Ovary (tissue), 7 donors: ENCODE measurements at regions not wholly inside any gene's neighbourhood (a gene's known extent, or its start where the extent isn't known, plus 50 kb on each side); places are given as distances from the start of the nearest gene placed in this dataset.

Experiments
- DNase-seq, 5 donors: peaks; one replicate each; pipeline ENCODE4 v3.0.0-alpha.2; 2019 to 2020
- H3K27ac ChIP-seq, 2 donors: fragments of 200-600 bp; one replicate each; pipeline versions ENCODE4 v1.5.1 to v1.8.0; 2019 to 2022
- H3K27me3 ChIP-seq: fragments of 200-600 bp; one replicate; pipeline ENCODE4 v1.8.0; 2022
- H3K36me3 ChIP-seq: fragments of 200-600 bp; sonication (generic); one replicate; pipeline ENCODE4 v1.5.1; 2019
- H3K4me1 ChIP-seq: one replicate; pipeline ENCODE4 v1.8.1; 2013; ENCODE audit warnings: mild to moderate bottlenecking, moderate library complexity; ENCODE audit not compliant: insufficient read depth
- H3K4me3 ChIP-seq: fragments of 200-600 bp; sonication (generic); one replicate; pipeline ENCODE4 v1.5.1; 2017
- H3K9me3 ChIP-seq, 2 donors: fragments of 200-600 bp in 1 of 2; sonication (generic) in 1 of 2; one replicate each; pipeline versions ENCODE4 v1.5.1 to v1.8.1; 2013 to 2019; ENCODE audit warnings: mild to moderate bottlenecking in 1 of 2, moderate library complexity in 1 of 2
- EP300 ChIP-seq: sonication (generic); formaldehyde crosslinking; IDR thresholded peaks from one replicate; pipeline ENCODE4 v1.6.1; 2017; ENCODE audit warnings: antibody characterized with exemption
- POLR2A ChIP-seq: fragments of 450-650 bp; IDR thresholded peaks from one replicate; pipeline ENCODE4 v1.6.1; 2017; ENCODE audit warnings: antibody characterized with exemption, mild to moderate bottlenecking, moderate library complexity
- WGBS, 3 donors: extraction: QIAGEN DNeasy Blood & Tissue Kit in 1 of 3; methylation state at CpG; one replicate each; pipeline versions ENCODE4 v1.1.5 to v1.1.7; 2013 to 2017; 5-methylcytosine and 5-hydroxymethylcytosine counted together
- intact Hi-C, 4 donors: fragments of 100-400 bp; cut with DNase I; formaldehyde crosslinking; loops; one replicate each; pipeline versions ENCODE4 v1.11.0 to v1.15.1; 2022 to 2023
- TF ChIP-seq, protein P1 (sequence below), 3 donors: fragments of 450-650 bp in 2 of 3; fragments of 200-600 bp in 1 of 3; IDR thresholded peaks; one replicate each; pipeline versions ENCODE4 v1.5.1 to v1.8.0; 2016 to 2022; ENCODE audit warnings: antibody characterized with exemption in 3 of 3, mild to moderate bottlenecking in 1 of 3
- donor health status: DM: no; HTN: no; CAD: no; lungs with moderate emphysema.
- donor health status: DM: no; HTN: no; CAD: no.
- donor health status: Bipolar disorder and iron deficiency.
- donor health status: DM: no; HTN: no; CAD: no.
- donor health status: DM: yes; HTN: yes; CAD: no.

- intact Hi-C loops, result no loop called here
- Histone ChIP-seq H3K27me3 (no peaks in the 10 kb centered on the region), H3K4me3 (peak overlapping the region; percentile 11), H3K9me3 (no peaks in the 10 kb centered on the region), H3K4me1 (peaks cover 4% of the 10 kb centered on the region), H3K36me3 (no peaks in the 10 kb centered on the region), H3K27ac (peak overlapping the region; percentile 18 to 73)
- 9 to 14% (median 11%) methylated on average over 10 of the region's 10 CpGs for WGBS, 3 donors
- peak; percentile 33 to 51 (median 42) for DNase-seq
- TF ChIP-seq, protein P1, sequence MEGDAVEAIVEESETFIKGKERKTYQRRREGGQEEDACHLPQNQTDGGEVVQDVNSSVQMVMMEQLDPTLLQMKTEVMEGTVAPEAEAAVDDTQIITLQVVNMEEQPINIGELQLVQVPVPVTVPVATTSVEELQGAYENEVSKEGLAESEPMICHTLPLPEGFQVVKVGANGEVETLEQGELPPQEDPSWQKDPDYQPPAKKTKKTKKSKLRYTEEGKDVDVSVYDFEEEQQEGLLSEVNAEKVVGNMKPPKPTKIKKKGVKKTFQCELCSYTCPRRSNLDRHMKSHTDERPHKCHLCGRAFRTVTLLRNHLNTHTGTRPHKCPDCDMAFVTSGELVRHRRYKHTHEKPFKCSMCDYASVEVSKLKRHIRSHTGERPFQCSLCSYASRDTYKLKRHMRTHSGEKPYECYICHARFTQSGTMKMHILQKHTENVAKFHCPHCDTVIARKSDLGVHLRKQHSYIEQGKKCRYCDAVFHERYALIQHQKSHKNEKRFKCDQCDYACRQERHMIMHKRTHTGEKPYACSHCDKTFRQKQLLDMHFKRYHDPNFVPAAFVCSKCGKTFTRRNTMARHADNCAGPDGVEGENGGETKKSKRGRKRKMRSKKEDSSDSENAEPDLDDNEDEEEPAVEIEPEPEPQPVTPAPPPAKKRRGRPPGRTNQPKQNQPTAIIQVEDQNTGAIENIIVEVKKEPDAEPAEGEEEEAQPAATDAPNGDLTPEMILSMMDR (IDR thresholded peaks at IDR 0.05), result no peak
- TF ChIP-seq POLR2A (no peak), EP300 (no peak)
These were observed 661.2 kb upstream of the NR2F2 start for GRCh38 chr15:95669146-95669922.

- DNase-seq, result no peak
- TF ChIP-seq EP300 (no peak), POLR2A (no peak)
- TF ChIP-seq, protein P1 (IDR thresholded peaks at IDR 0.05), result no peak
- no peaks in the 10 kb centered on the region for H3K4me1 ChIP-seq
- H3K27ac ChIP-seq, result no peak overlapping the region
- H3K36me3 ChIP-seq, result no peaks in the 10 kb centered on the region
- intact Hi-C loops, result no loop called here
- no peaks in the 10 kb centered on the region for H3K9me3 ChIP-seq
- H3K4me3 ChIP-seq, result no peak overlapping the region
- H3K27me3 ChIP-seq, result no peaks in the 10 kb centered on the region
- WGBS, 3 donors, result 98 to 99% (median 98%) methylated on average over 4 of the region's 4 CpGs
These were observed 656.5 kb upstream of the NR2F2 start for GRCh38 chr15:95674031-95674430.

GRCh38 chr15:95676500-95676899 lies 654.0 kb upstream of the NR2F2 start:
- TF ChIP-seq EP300 (no peak), POLR2A (no peak)
- TF ChIP-seq, protein P1 (IDR thresholded peaks at IDR 0.05), result no peak
- intact Hi-C loops, result no loop called here
- 54 to 63% (median 61%) methylated on average over 3 of the region's 3 CpGs for WGBS, 3 donors
- Histone ChIP-seq H3K4me3 (no peak overlapping the region), H3K9me3 (no peaks in the 10 kb centered on the region), H3K36me3 (no peaks in the 10 kb centered on the region), H3K4me1 (no peaks in the 10 kb centered on the region), H3K27ac (no peak overlapping the region), H3K27me3 (no peaks in the 10 kb centered on the region)
- DNase-seq, result no peak

GRCh38 chr15:95679847-95680582 lies 650.5 kb upstream of the NR2F2 start:
- DNase-seq, result no peak
- H3K27me3 ChIP-seq, result no peaks in the 10 kb centered on the region
- intact Hi-C loops, result no loop called here
- TF ChIP-seq EP300 (no peak), POLR2A (no peak)
- TF ChIP-seq, protein P1 (IDR thresholded peaks at IDR 0.05), result no peak
- no peak overlapping the region for H3K27ac ChIP-seq
- H3K4me1 ChIP-seq, result peaks cover 1% of the 10 kb centered on the region
- no peak overlapping the region for H3K4me3 ChIP-seq
- 72 to 82% (median 76%) methylated on average over 6 of the region's 6 CpGs for WGBS, 3 donors
- no peaks in the 10 kb centered on the region for H3K36me3 ChIP-seq
- no peaks in the 10 kb centered on the region for H3K9me3 ChIP-seq
